ENCODE measurements at regions not wholly inside any gene's neighbourhood (a gene's known extent, or its start where the extent isn't known, plus 50 kb on each side); places are given as distances from the start of the nearest gene placed in this dataset.
"Not testable (repeated sequence)": the region's sequence is repeated elsewhere in the genome, so short reads cannot be mapped to it uniquely, and the experiment has no call there.

- peaks cover 0 to 6% (median 0%) of the 10 kb centered on the region in 5 donors for H3K4me1 ChIP-seq (ENCODE audit: control insufficient read depth in 5 of 5, insufficient read depth in 5 of 5, low read length in 5 of 5)
- peak overlapping the region; percentile 2 for H3K27ac ChIP-seq (ENCODE audit: low read depth, low read length)
- H3K9me3 ChIP-seq (ENCODE audit: control insufficient read depth in 5 of 5, low read length in 5 of 5), result no peaks in the 10 kb centered on the region
- no peaks in the 10 kb centered on the region for H3K36me3 ChIP-seq (ENCODE audit: control insufficient read depth in 5 of 5, insufficient read depth in 5 of 5, low read length in 5 of 5)
- H3K27me3 ChIP-seq (ENCODE audit: control insufficient read depth in 5 of 5, insufficient read depth in 4 of 5, low read length in 5 of 5), result no peaks in the 10 kb centered on the region
- no peak overlapping the region for H3K4me3 ChIP-seq (ENCODE audit: low read depth in 1 of 5, low read length in 5 of 5)
- H3K9ac ChIP-seq (ENCODE audit: low read length in 5 of 5), result no peak overlapping the region
These were observed 69.6 kb downstream of the SLC41A2 start for GRCh38 chr12:104888481-104888880.

- Histone ChIP-seq H3K27me3 (ENCODE audit: control insufficient read depth in 5 of 5, insufficient read depth in 4 of 5, low read length in 5 of 5) (no peaks in the 10 kb centered on the region), H3K9ac (ENCODE audit: low read length in 5 of 5) (no peak overlapping the region)
These were observed 70.6 kb downstream of the SLC41A2 start for GRCh38 chr12:104887452-104887851.

GRCh38 chr12:104886418-104887401 is 71.4 kb downstream of the SLC41A2 start:
- Histone ChIP-seq H3K4me3 (ENCODE audit: low read depth in 1 of 5, low read length in 5 of 5) (no peak overlapping the region), H3K27ac (ENCODE audit: low read depth, low read length) (no peak overlapping the region), H3K9ac (ENCODE audit: low read length in 5 of 5) (no peak overlapping the region), H3K4me1 (ENCODE audit: control insufficient read depth in 5 of 5, insufficient read depth in 5 of 5, low read length in 5 of 5) (peaks cover 0 to 6% (median 0%) of the 10 kb centered on the region in 5 donors), H3K27me3 (ENCODE audit: control insufficient read depth in 5 of 5, insufficient read depth in 4 of 5, low read length in 5 of 5) (no peaks in the 10 kb centered on the region), H3K9me3 (ENCODE audit: control insufficient read depth in 5 of 5, low read length in 5 of 5) (no peaks in the 10 kb centered on the region), H3K36me3 (ENCODE audit: control insufficient read depth in 5 of 5, insufficient read depth in 5 of 5, low read length in 5 of 5) (no peaks in the 10 kb centered on the region)

More at GRCh38 chr12:104887452-104887851, 70.6 kb downstream of the SLC41A2 start:
- no peak overlapping the region for H3K27ac ChIP-seq (ENCODE audit: low read depth, low read length)
- H3K4me1 ChIP-seq (ENCODE audit: control insufficient read depth in 5 of 5, insufficient read depth in 5 of 5, low read length in 5 of 5), result peaks cover 0 to 6% (median 0%) of the 10 kb centered on the region in 5 donors
- no peaks in the 10 kb centered on the region for H3K9me3 ChIP-seq (ENCODE audit: control insufficient read depth in 5 of 5, low read length in 5 of 5)
- no peaks in the 10 kb centered on the region for H3K36me3 ChIP-seq (ENCODE audit: control insufficient read depth in 5 of 5, insufficient read depth in 5 of 5, low read length in 5 of 5)
- H3K4me3 ChIP-seq (ENCODE audit: low read depth in 1 of 5, low read length in 5 of 5), result no peak overlapping the region

GRCh38 chr12:104878858-104879257 is 79.2 kb downstream of the SLC41A2 start:
- H3K27me3 ChIP-seq (ENCODE audit: control insufficient read depth in 5 of 5, insufficient read depth in 4 of 5, low read length in 5 of 5); H3K27ac ChIP-seq (ENCODE audit: low read depth, low read length); H3K4me1 ChIP-seq (ENCODE audit: control insufficient read depth in 5 of 5, insufficient read depth in 5 of 5, low read length in 5 of 5); H3K9me3 ChIP-seq (ENCODE audit: control insufficient read depth in 5 of 5, low read length in 5 of 5); H3K36me3 ChIP-seq (ENCODE audit: control insufficient read depth in 5 of 5, insufficient read depth in 5 of 5, low read length in 5 of 5); H3K4me3 ChIP-seq (ENCODE audit: low read depth in 1 of 5, low read length in 5 of 5); H3K9ac ChIP-seq (ENCODE audit: low read length in 5 of 5): not testable (repeated sequence)

- no peaks in the 10 kb centered on the region for H3K4me1 ChIP-seq (ENCODE audit: control insufficient read depth in 5 of 5, insufficient read depth in 5 of 5, low read length in 5 of 5)
- H3K9ac ChIP-seq (ENCODE audit: low read length in 5 of 5), result no peak overlapping the region
- no peaks in the 10 kb centered on the region for H3K9me3 ChIP-seq (ENCODE audit: control insufficient read depth in 5 of 5, low read length in 5 of 5)
These were observed 80.9 kb downstream of the SLC41A2 start for GRCh38 chr12:104877103-104877705.

GRCh38 chr12:104873374-104873773 is 84.7 kb downstream of the SLC41A2 start:
- no peaks in the 10 kb centered on the region for H3K4me1 ChIP-seq (ENCODE audit: control insufficient read depth in 5 of 5, insufficient read depth in 5 of 5, low read length in 5 of 5)
- no peaks in the 10 kb centered on the region for H3K9me3 ChIP-seq (ENCODE audit: control insufficient read depth in 5 of 5, low read length in 5 of 5)
- H3K27ac ChIP-seq (ENCODE audit: low read depth, low read length), result no peak overlapping the region
- no peak overlapping the region for H3K4me3 ChIP-seq (ENCODE audit: low read depth in 1 of 5, low read length in 5 of 5)
- no peaks in the 10 kb centered on the region for H3K27me3 ChIP-seq (ENCODE audit: control insufficient read depth in 5 of 5, insufficient read depth in 4 of 5, low read length in 5 of 5)
- no peak overlapping the region for H3K9ac ChIP-seq (ENCODE audit: low read length in 5 of 5)
- H3K36me3 ChIP-seq (ENCODE audit: control insufficient read depth in 5 of 5, insufficient read depth in 5 of 5, low read length in 5 of 5), result no peaks in the 10 kb centered on the region

More at GRCh38 chr12:104877103-104877705, 80.9 kb downstream of the SLC41A2 start:
- Histone ChIP-seq H3K4me3 (ENCODE audit: low read depth in 1 of 5, low read length in 5 of 5) (no peak overlapping the region), H3K27ac (ENCODE audit: low read depth, low read length) (no peak overlapping the region), H3K27me3 (ENCODE audit: control insufficient read depth in 5 of 5, insufficient read depth in 4 of 5, low read length in 5 of 5) (no peaks in the 10 kb centered on the region), H3K36me3 (ENCODE audit: control insufficient read depth in 5 of 5, insufficient read depth in 5 of 5, low read length in 5 of 5) (no peaks in the 10 kb centered on the region)

DNA sequence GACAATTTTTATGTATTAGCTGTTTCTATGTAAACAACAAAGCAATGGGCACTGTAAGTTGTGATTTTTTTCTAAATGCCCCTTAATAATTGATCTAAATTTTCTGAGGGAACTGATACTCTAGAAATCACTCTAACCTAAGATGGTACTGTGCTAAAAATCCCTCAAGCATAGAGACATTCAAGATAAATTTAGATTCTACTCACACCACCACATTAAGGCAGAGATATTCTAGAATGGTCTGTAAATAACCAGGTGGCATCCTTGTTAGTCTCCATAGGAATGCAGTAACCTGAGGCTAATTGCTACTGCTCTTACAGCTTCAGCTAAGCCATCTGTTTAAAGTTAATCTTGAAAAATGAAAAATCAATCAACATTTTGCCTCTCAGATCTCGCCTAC is 87.3 kb downstream of the SLC41A2 start:
- Histone ChIP-seq H3K9me3 (ENCODE audit: control insufficient read depth in 5 of 5, low read length in 5 of 5) (no peaks in the 10 kb centered on the region), H3K4me3 (ENCODE audit: low read depth in 1 of 5, low read length in 5 of 5) (no peak overlapping the region), H3K27ac (ENCODE audit: low read depth, low read length) (no peak overlapping the region), H3K36me3 (ENCODE audit: control insufficient read depth in 5 of 5, insufficient read depth in 5 of 5, low read length in 5 of 5) (no peaks in the 10 kb centered on the region), H3K9ac (ENCODE audit: low read length in 5 of 5) (no peak overlapping the region), H3K27me3 (ENCODE audit: control insufficient read depth in 5 of 5, insufficient read depth in 4 of 5, low read length in 5 of 5) (no peaks in the 10 kb centered on the region), H3K4me1 (ENCODE audit: control insufficient read depth in 5 of 5, insufficient read depth in 5 of 5, low read length in 5 of 5) (peaks cover 0 to 5% (median 0%) of the 10 kb centered on the region in 5 donors)

- Histone ChIP-seq H3K27ac (ENCODE audit: low read depth, low read length) (no peak overlapping the region), H3K36me3 (ENCODE audit: control insufficient read depth in 5 of 5, insufficient read depth in 5 of 5, low read length in 5 of 5) (no peaks in the 10 kb centered on the region), H3K27me3 (ENCODE audit: control insufficient read depth in 5 of 5, insufficient read depth in 4 of 5, low read length in 5 of 5) (no peaks in the 10 kb centered on the region), H3K9me3 (ENCODE audit: control insufficient read depth in 5 of 5, low read length in 5 of 5) (no peaks in the 10 kb centered on the region), H3K9ac (ENCODE audit: low read length in 5 of 5) (no peak overlapping the region), H3K4me1 (ENCODE audit: control insufficient read depth in 5 of 5, insufficient read depth in 5 of 5, low read length in 5 of 5) (peaks cover 0 to 15% (median 0%) of the 10 kb centered on the region in 5 donors), H3K4me3 (ENCODE audit: low read depth in 1 of 5, low read length in 5 of 5) (no peak overlapping the region)
These were observed 91.8 kb downstream of the SLC41A2 start for GRCh38 chr12:104866291-104866690.

DNA sequence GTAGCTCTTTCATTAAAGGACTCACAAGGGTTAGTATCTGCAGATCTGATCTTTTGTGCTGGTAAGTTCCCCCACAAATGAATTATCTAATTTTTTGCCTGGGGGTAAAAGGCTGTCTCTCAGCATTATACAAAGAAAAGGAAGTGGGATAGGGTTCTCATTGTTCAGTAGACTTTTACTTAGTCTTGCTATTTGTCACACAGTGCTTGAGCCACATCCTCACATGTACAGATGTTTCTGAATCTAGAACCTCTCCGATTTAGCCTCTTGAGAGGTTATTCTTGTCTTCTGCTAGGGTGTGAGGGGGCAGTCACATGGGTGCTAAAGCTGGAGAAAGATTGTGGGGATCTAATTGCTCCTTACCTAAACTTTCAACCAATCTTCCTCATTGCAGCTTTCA is 93.0 kb downstream of the SLC41A2 start:
- H3K4me1 ChIP-seq (ENCODE audit: control insufficient read depth in 5 of 5, insufficient read depth in 5 of 5, low read length in 5 of 5), result peaks cover 0 to 15% (median 0%) of the 10 kb centered on the region in 5 donors
- no peaks in the 10 kb centered on the region for H3K36me3 ChIP-seq (ENCODE audit: control insufficient read depth in 5 of 5, insufficient read depth in 5 of 5, low read length in 5 of 5)
- no peaks in the 10 kb centered on the region for H3K27me3 ChIP-seq (ENCODE audit: control insufficient read depth in 5 of 5, insufficient read depth in 4 of 5, low read length in 5 of 5)
- H3K4me3 ChIP-seq (ENCODE audit: low read depth in 1 of 5, low read length in 5 of 5), result no peak overlapping the region
- no peak overlapping the region for H3K27ac ChIP-seq (ENCODE audit: low read depth, low read length)
- no peak overlapping the region for H3K9ac ChIP-seq (ENCODE audit: low read length in 5 of 5)
- H3K9me3 ChIP-seq (ENCODE audit: control insufficient read depth in 5 of 5, low read length in 5 of 5), result no peaks in the 10 kb centered on the region

DNA sequence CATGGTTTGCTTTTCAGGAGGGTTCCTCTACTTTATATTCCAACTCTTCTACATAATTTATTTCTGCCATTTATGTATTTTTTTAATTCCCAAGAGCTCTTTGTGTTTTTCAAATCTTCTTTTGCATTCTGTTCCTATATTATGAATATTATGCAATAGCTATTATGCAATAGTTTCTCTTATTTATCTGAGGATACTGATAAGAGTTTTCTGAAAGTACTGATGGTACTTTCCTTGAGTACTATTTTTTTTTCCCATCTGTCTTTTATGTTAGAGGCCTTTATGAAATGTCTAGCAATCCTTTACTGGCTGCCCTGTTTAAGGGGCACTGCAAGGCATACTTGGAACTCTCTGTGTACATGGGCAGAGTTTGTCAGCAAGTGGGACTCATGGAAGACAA is 93.4 kb downstream of the SLC41A2 start:
- H3K9ac ChIP-seq (ENCODE audit: low read length in 5 of 5), result no peak overlapping the region
- H3K27me3 ChIP-seq (ENCODE audit: control insufficient read depth in 5 of 5, insufficient read depth in 4 of 5, low read length in 5 of 5), result no peaks in the 10 kb centered on the region
- H3K4me1 ChIP-seq (ENCODE audit: control insufficient read depth in 5 of 5, insufficient read depth in 5 of 5, low read length in 5 of 5), result peaks cover 0 to 15% (median 0%) of the 10 kb centered on the region in 5 donors
- no peaks in the 10 kb centered on the region for H3K9me3 ChIP-seq (ENCODE audit: control insufficient read depth in 5 of 5, low read length in 5 of 5)
- no peaks in the 10 kb centered on the region for H3K36me3 ChIP-seq (ENCODE audit: control insufficient read depth in 5 of 5, insufficient read depth in 5 of 5, low read length in 5 of 5)
- no peak overlapping the region for H3K27ac ChIP-seq (ENCODE audit: low read depth, low read length)
- no peak overlapping the region for H3K4me3 ChIP-seq (ENCODE audit: low read depth in 1 of 5, low read length in 5 of 5)
